Duodenal mucosa (tissue), 2 donors: ENCODE measurements at regions not wholly inside any gene's neighbourhood (a gene's known extent, or its start where the extent isn't known, plus 50 kb on each side); places are given as distances from the start of the nearest gene placed in this dataset.

Experiments
- H3K27ac ChIP-seq: one replicate; pipeline ENCODE4 v1.7.0; 2013; ENCODE audit warnings: low read depth, low read length
- H3K27me3 ChIP-seq, 2 donors: one replicate each; pipeline ENCODE4 v1.7.0; 2013; ENCODE audit warnings: low read length in 2 of 2, control low read depth in 1 of 2; ENCODE audit not compliant: insufficient read depth in 2 of 2, control insufficient read depth in 1 of 2
- H3K36me3 ChIP-seq, 2 donors: one replicate each; pipeline ENCODE4 v1.7.0; 2013; ENCODE audit warnings: low read length in 2 of 2, control low read depth in 1 of 2; ENCODE audit not compliant: insufficient read depth in 2 of 2, control insufficient read depth in 1 of 2
- H3K4me1 ChIP-seq, 2 donors: one replicate each; pipeline ENCODE4 v1.7.0; 2013; ENCODE audit warnings: low read length in 2 of 2, control low read depth in 1 of 2; ENCODE audit not compliant: insufficient read depth in 2 of 2, control insufficient read depth in 1 of 2
- H3K4me3 ChIP-seq, 2 donors: one replicate each; pipeline ENCODE4 v1.7.0; 2013; ENCODE audit warnings: low read length in 2 of 2, low read depth in 1 of 2
- H3K9ac ChIP-seq, 2 donors: one replicate each; pipeline ENCODE4 v1.7.0; 2013; ENCODE audit warnings: low read length in 2 of 2, low read depth in 1 of 2
- H3K9me3 ChIP-seq, 2 donors: one replicate each; pipeline ENCODE4 v1.7.0; 2013; ENCODE audit warnings: low read length in 2 of 2, control low read depth in 1 of 2; ENCODE audit not compliant: control insufficient read depth in 1 of 2

DNA sequence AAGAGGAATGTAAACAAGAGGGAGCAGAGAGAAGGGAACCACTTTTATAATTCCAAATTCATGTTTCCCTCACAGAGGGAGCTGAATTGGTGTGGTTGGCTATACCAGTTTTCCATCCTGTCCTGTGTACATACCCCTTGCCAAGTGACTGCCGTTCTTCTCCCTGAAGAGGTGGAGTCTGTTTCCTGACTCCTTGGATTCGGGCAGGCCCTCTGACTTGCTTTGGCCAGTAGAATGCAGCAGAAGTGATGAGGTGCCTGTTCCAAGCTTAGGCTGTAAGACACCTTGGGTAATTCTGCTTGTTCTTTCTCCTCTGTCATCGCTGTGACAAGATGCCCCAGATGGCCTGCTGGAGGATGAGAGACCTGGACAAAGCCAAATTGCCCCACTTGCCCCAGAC lies 124.7 kb downstream of the UCHL1 start:
- Histone ChIP-seq H3K4me1 (no peaks in the 10 kb centered on the region), H3K9me3 (no peaks in the 10 kb centered on the region), H3K9ac (no peak overlapping the region), H3K4me3 (no peak overlapping the region), H3K36me3 (no peaks in the 10 kb centered on the region), H3K27me3 (no peaks in the 10 kb centered on the region), H3K27ac (no peak overlapping the region)

GRCh38 chr4:41384992-41385391 lies 128.3 kb downstream of the UCHL1 start:
- Histone ChIP-seq H3K9ac (no peak overlapping the region), H3K27me3 (no peaks in the 10 kb centered on the region), H3K36me3 (no peaks in the 10 kb centered on the region), H3K27ac (no peak overlapping the region), H3K4me1 (no peaks in the 10 kb centered on the region), H3K9me3 (no peaks in the 10 kb centered on the region), H3K4me3 (no peak overlapping the region)

DNA sequence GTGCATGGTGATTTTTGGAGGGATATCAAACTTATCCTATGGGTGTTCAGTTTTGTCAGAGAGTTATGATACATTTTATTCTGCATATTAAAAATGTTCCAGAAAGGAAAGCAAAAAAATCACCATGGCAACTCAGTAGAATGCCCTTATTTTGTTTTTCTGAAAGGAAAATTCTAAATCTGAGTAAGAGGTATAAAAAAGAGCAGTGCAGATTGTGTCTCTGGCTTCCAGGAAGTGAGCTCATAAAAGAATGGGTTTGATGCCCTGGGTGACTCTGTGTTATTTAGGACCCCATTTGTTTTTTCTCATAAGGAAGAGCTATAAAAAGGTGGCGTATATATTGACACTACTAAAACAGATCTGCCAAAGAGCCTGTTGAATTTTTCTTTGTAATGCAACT lies 128.8 kb downstream of the UCHL1 start:
- Histone ChIP-seq H3K9ac (no peak overlapping the region), H3K27me3 (no peaks in the 10 kb centered on the region), H3K9me3 (no peaks in the 10 kb centered on the region), H3K4me1 (no peaks in the 10 kb centered on the region), H3K27ac (no peak overlapping the region), H3K4me3 (no peak overlapping the region), H3K36me3 (no peaks in the 10 kb centered on the region)

DNA sequence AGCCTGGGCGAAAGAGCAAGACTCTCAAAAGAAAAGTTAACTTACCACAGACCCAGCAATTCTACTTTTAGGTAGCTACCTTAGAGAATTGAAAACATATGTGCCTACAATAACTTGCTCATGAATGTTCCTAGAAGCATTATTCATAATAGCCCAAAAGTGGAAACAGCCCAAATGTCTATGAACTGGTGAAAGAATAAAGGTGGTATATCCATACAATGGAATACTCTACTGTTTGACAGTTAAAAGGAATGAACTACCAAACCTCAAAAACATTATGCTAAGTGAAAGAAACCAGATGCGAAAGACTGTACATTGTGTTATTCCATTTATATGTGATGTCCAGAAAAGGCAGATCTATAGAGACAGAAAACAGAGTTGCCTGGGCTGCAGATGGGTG lies 131.4 kb downstream of the UCHL1 start:
- no peak overlapping the region for H3K9ac ChIP-seq
- H3K27me3 ChIP-seq = no peaks in the 10 kb centered on the region
- H3K36me3 ChIP-seq = no peaks in the 10 kb centered on the region
- H3K9me3 ChIP-seq = no peaks in the 10 kb centered on the region
- H3K27ac ChIP-seq = no peak overlapping the region
- H3K4me3 ChIP-seq = no peak overlapping the region
- no peaks in the 10 kb centered on the region for H3K4me1 ChIP-seq

DNA sequence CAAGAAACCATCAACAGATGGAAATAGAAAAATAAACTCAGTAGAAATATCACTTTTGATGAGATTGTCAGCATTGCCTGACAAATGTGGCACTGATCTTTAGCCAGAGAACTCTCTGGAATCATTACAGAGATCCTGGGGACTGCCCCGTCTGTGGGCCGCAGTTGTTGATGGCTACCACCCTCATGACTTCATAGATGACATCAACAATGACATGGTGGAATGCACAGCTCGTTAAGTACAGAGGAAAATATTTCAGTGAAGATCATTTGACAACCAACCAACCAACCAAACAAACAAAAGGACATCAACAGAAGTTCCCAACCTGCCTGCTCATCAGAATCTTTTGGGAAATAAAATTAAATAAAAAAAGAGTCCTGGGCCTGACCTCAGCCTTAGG lies 132.6 kb downstream of the UCHL1 start:
- Histone ChIP-seq H3K27me3 (no peaks in the 10 kb centered on the region), H3K4me1 (no peaks in the 10 kb centered on the region), H3K36me3 (no peaks in the 10 kb centered on the region), H3K9ac (no peak overlapping the region), H3K27ac (no peak overlapping the region), H3K4me3 (no peak overlapping the region), H3K9me3 (no peaks in the 10 kb centered on the region)

GRCh38 chr4:41390661-41391060 lies 133.9 kb downstream of the UCHL1 start:
- H3K27ac ChIP-seq = no peak overlapping the region
- H3K36me3 ChIP-seq = no peaks in the 10 kb centered on the region
- no peaks in the 10 kb centered on the region for H3K9me3 ChIP-seq
- no peak overlapping the region for H3K9ac ChIP-seq
- no peaks in the 10 kb centered on the region for H3K4me1 ChIP-seq
- H3K4me3 ChIP-seq = no peak overlapping the region
- no peaks in the 10 kb centered on the region for H3K27me3 ChIP-seq

DNA sequence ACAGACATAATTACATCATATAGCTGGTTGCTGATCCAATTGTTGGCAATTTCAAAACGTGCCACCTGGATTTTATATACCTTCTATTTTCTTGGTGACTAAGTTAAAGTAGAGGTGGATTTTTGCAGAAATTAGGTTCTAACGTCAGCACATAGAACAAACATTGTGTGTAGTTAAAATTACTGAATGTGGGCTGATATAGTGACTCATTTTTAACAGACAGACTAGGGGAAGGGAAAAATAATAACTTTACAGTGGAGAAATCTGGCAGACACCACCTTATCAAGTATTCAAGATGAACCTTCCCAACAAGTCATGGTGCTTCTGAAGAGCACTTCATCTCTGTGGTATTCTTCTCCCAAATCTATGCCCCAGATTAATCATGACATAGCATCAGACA lies 134.5 kb downstream of the UCHL1 start:
- no peak overlapping the region for H3K27ac ChIP-seq
- H3K9ac ChIP-seq = no peak overlapping the region
- H3K36me3 ChIP-seq = no peaks in the 10 kb centered on the region
- no peak overlapping the region for H3K4me3 ChIP-seq
- H3K9me3 ChIP-seq = no peaks in the 10 kb centered on the region
- no peaks in the 10 kb centered on the region for H3K27me3 ChIP-seq
- no peaks in the 10 kb centered on the region for H3K4me1 ChIP-seq

DNA sequence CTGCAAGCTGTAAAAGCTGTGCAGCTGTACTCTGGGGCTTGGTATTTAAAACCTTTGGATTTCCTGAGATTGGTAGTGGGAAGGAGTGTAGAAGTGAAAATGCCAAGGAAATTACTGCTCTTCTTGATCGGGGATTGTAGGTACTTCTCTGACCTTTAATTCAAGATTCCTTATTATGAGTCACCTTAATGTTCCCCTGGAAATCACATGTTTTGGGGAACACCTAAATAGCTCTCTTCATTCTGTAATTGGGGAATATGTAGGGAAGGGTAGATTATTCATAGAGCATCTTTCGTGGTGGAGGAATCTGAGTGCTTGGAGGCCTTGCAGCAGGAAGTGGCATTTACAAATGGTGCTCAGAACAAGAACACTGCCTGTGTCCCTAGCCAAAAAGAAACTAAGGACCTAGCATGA lies 137.8 kb downstream of the UCHL1 start:
- Histone ChIP-seq H3K4me1 (no peaks in the 10 kb centered on the region), H3K27ac (no peak overlapping the region), H3K27me3 (no peaks in the 10 kb centered on the region), H3K9me3 (no peaks in the 10 kb centered on the region), H3K9ac (no peak overlapping the region), H3K36me3 (no peaks in the 10 kb centered on the region), H3K4me3 (no peak overlapping the region)

GRCh38 chr4:41396214-41396613 lies 139.5 kb downstream of the UCHL1 start:
- Histone ChIP-seq H3K4me3 (no peak overlapping the region), H3K27me3 (no peaks in the 10 kb centered on the region), H3K9me3 (no peaks in the 10 kb centered on the region), H3K36me3 (no peaks in the 10 kb centered on the region), H3K4me1 (no peaks in the 10 kb centered on the region), H3K27ac (no peak overlapping the region), H3K9ac (no peak overlapping the region)

GRCh38 chr4:41396869-41397268 lies 140.1 kb downstream of the UCHL1 start:
- H3K27me3 ChIP-seq = no peaks in the 10 kb centered on the region
- no peak overlapping the region for H3K9ac ChIP-seq
- no peaks in the 10 kb centered on the region for H3K36me3 ChIP-seq
- no peaks in the 10 kb centered on the region for H3K4me1 ChIP-seq
- no peak overlapping the region for H3K4me3 ChIP-seq
- H3K27ac ChIP-seq = no peak overlapping the region
- H3K9me3 ChIP-seq = no peaks in the 10 kb centered on the region

DNA sequence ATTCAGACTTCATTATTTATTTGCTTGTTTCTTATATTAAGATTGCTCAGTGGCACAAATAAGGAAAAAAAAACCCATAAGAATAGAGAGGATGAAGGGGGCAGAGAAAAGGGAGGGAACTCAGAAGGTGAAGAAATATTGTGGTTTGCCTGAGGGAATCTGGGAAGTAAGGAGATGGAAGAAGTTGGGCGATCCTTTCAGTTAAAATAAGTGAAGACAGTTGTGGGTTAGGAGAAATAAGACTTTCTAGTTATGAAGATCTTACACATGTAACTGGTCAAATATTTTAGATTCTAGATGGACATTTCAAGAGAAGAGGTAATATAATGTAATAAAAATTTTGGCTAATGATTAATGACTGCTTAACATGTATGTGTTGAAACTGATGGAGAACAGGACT lies 138.7 kb upstream of the LIMCH1 start:
- H3K27ac ChIP-seq = no peak overlapping the region
- no peak overlapping the region for H3K9ac ChIP-seq
- no peaks in the 10 kb centered on the region for H3K27me3 ChIP-seq
- H3K4me3 ChIP-seq = no peak overlapping the region
- no peaks in the 10 kb centered on the region for H3K4me1 ChIP-seq
- no peaks in the 10 kb centered on the region for H3K9me3 ChIP-seq
- no peaks in the 10 kb centered on the region for H3K36me3 ChIP-seq
